K562 (cell line): ENCODE measurements at regions not wholly inside any gene's neighbourhood (a gene's known extent, or its start where the extent isn't known, plus 50 kb on each side); places are given as distances from the start of the nearest gene placed in this dataset.
A peak's percentile ranks its signal among the peaks of the same experiment; 100 is the strongest.

ENCODE experiments used
- ARID1B ChIP-seq: fragments of 450-650 bp; IDR thresholded peaks from 2 replicates; pipeline ENCODE4 v1.6.1; 2016; ENCODE audit warnings: antibody characterized with exemption, mild to moderate bottlenecking, inconsistent platforms
- CCNT2 ChIP-seq: IDR thresholded peaks from 2 replicates; pipeline ENCODE4 v1.6.1; 2011; ENCODE audit warnings: borderline replicate concordance, low read depth, mild to moderate bottlenecking, moderate library complexity, mixed read lengths, low read length; ENCODE audit not compliant: insufficient read length; ENCODE audit errors: extremely low read depth
- EHMT2 ChIP-seq: fragments of 450-650 bp; IDR thresholded peaks from 2 replicates; pipeline ENCODE4 v1.6.1; 2018; ENCODE audit warnings: antibody characterized with exemption
- ELF2 ChIP-seq: fragments of 250-450 bp; sonication (Bioruptor Pico); IDR thresholded peaks from 2 replicates; pipeline ENCODE4 v1.5.0; 2021; ENCODE audit warnings: mild to moderate bottlenecking
- ESRRB ChIP-seq: fragments of 250-450 bp; sonication (Bioruptor Pico); IDR thresholded peaks from 2 replicates; pipeline ENCODE4 v1.5.0; 2020; ENCODE audit warnings: mild to moderate bottlenecking, moderate library complexity, borderline replicate concordance
- HEY1 ChIP-seq: fragments of 250-450 bp; sonication (Bioruptor Pico); IDR thresholded peaks from 2 replicates; pipeline ENCODE4 v1.5.0; 2020; ENCODE audit warnings: mild to moderate bottlenecking, moderate library complexity, borderline replicate concordance
- MIER1 ChIP-seq: fragments of 450-650 bp; IDR thresholded peaks from 2 replicates; pipeline ENCODE4 v1.6.1; 2016; ENCODE audit warnings: antibody characterized with exemption, mild to moderate bottlenecking, low read depth
- MYC ChIP-seq, 2 experiments: fragments of 250-450 bp in 1 of 2; sonication (Bioruptor Pico) in 1 of 2; IDR thresholded peaks; 2 replicates each; pipeline versions ENCODE4 v1.5.1 to v1.6.1; 2012 to 2021; ENCODE audit warnings: low read depth in 2 of 2, borderline replicate concordance in 1 of 2, improper control_type of control experiment in 1 of 2, low read length in 1 of 2, mild to moderate bottlenecking in 1 of 2, moderate library complexity in 1 of 2
- NR2C1 ChIP-seq, 2 experiments: fragments of 450-650 bp; IDR thresholded peaks; 2 replicates each; pipeline ENCODE4 v1.6.1; 2017; ENCODE audit warnings: mild to moderate bottlenecking in 2 of 2, antibody characterized with exemption in 1 of 2, inconsistent platforms in 1 of 2, missing compliant biosample characterization in 1 of 2, missing genetic modification characterization in 1 of 2
- PRPF4 ChIP-seq: fragments of 200-400 bp; formaldehyde crosslinking; IDR thresholded peaks from one replicate; pipeline ENCODE4 v1.6.1; 2017; ENCODE audit warnings: low read length, low read depth, mild to moderate bottlenecking; ENCODE audit not compliant: insufficient read depth, poor library complexity, severe bottlenecking
- RHOXF2B ChIP-seq: fragments of 250-450 bp; sonication (Bioruptor Pico); conservative IDR thresholded peaks from 2 replicates; pipeline ENCODE4 v1.5.1; 2021
- SMAD2 ChIP-seq: fragments of 150-350 bp; IDR thresholded peaks from 2 replicates; pipeline ENCODE4 v1.6.1; 2014; ENCODE audit warnings: low read depth, mild to moderate bottlenecking, low read length
- YY1 ChIP-seq, 3 experiments: IDR thresholded peaks; 2 replicates each; pipeline ENCODE4 v1.6.1; 2011; ENCODE audit warnings: low read length in 2 of 3, mild to moderate bottlenecking in 2 of 3, moderate library complexity in 2 of 3, borderline replicate concordance in 1 of 3, control low read depth in 1 of 3, low read depth in 1 of 3; ENCODE audit not compliant: insufficient read depth in 3 of 3, insufficient replicate concordance in 2 of 3, control insufficient read depth in 1 of 3, insufficient read length in 1 of 3; ENCODE audit errors: extremely low read depth in 1 of 3
- ZNF12 ChIP-seq: sonication (generic); formaldehyde crosslinking; IDR thresholded peaks from 2 replicates; pipeline ENCODE4 v1.4.0; 2020; ENCODE audit warnings: mild to moderate bottlenecking, missing genetic modification reagents
- ZNF184 ChIP-seq: sonication (generic); formaldehyde crosslinking; IDR thresholded peaks from 2 replicates; pipeline ENCODE4 v1.5.0; 2020; ENCODE audit warnings: missing genetic modification reagents
- ZNF239 ChIP-seq: fragments of 250-450 bp; sonication (Bioruptor Pico); IDR thresholded peaks from 2 replicates; pipeline ENCODE4 v1.4.0; 2020; ENCODE audit warnings: mild to moderate bottlenecking
- ZNF311 ChIP-seq: fragments of 250-450 bp; sonication (Bioruptor Pico); IDR thresholded peaks from 2 replicates; pipeline ENCODE4 v1.4.0; 2020; ENCODE audit warnings: mild to moderate bottlenecking, moderate library complexity
- ZNF551 ChIP-seq: fragments of 250-450 bp; sonication (Bioruptor Pico); IDR thresholded peaks from 2 replicates; pipeline ENCODE4 v1.5.0; 2021; ENCODE audit warnings: mild to moderate bottlenecking, moderate library complexity
- ZNF707 ChIP-seq: fragments of 250-450 bp; sonication (Bioruptor Pico); conservative IDR thresholded peaks from 2 replicates; pipeline ENCODE4 v1.8.0; 2022; ENCODE audit warnings: inconsistent platforms, mild to moderate bottlenecking, moderate library complexity
- ZNF76 ChIP-seq: fragments of 250-450 bp; sonication (Bioruptor Pico); IDR thresholded peaks from 2 replicates; pipeline ENCODE4 v1.4.0; 2020; ENCODE audit warnings: mild to moderate bottlenecking, moderate library complexity, borderline replicate concordance
- TF ChIP-seq, protein P1 (sequence below): fragments of 450-650 bp; IDR thresholded peaks from 2 replicates; pipeline ENCODE4 v1.6.1; 2016; ENCODE audit warnings: low read depth, mild to moderate bottlenecking, moderate library complexity
- TF ChIP-seq, protein P2 (sequence below): fragments of 200-400 bp; formaldehyde crosslinking; IDR thresholded peaks from 2 replicates; pipeline ENCODE4 v1.6.1; 2017; ENCODE audit warnings: mild to moderate bottlenecking, low read depth, low read length, moderate library complexity
- TF ChIP-seq, protein P3 (sequence below): fragments of 250-450 bp; sonication (Bioruptor Pico); IDR thresholded peaks from 2 replicates; pipeline ENCODE4 v1.8.0; 2022; ENCODE audit warnings: moderate library complexity, mild to moderate bottlenecking, inconsistent platforms

DNA sequence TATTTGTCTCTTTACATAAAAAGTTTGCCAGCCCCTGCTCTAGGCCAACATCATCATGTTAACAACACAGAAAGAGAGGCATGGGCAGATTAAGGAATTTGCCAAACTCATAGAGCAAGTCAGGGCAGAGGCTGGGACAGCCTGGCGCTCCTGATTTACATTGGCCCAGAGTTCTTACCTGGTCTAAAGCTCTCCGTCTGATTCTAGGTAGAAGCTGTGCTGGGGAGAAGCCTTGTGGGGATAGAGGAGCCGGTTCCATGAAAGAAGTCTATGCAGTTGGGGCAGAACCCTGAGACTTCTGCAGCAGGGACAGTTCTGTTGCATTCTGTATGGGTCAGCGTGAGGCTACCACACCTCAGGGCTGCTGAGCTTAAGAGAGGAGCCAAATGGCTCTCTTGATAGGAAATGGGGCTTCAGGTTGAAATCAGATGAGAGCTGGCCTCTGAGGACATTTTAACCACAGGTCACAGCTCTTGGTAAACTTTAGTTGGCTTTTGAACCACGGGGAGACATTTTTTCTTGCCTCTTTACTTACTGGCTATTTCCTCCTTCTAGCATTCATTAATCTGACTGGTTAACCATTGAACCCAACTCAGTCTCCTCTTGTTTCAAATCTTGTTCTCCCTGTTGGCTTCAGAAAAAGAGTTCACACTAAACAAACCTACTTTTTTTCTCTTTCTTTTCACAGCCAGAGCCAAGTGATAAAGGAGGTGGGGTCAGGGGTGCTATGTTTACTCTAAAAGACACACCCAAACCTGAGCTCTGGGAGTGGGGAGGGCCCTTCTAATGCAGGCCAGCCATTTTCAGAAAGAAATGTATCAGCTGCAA, 250.7 kb downstream of the OPA1 start (continued):
- TF ChIP-seq YY1 (IDR thresholded peaks at IDR 0.05; ENCODE audit: borderline replicate concordance in 1 of 3, control insufficient read depth in 1 of 3, extremely low read depth in 1 of 3, insufficient read depth in 3 of 3, insufficient read length in 1 of 3, insufficient replicate concordance in 2 of 3, low read depth in 1 of 3, low read length in 2 of 3) (peak in 2 of 3 experiments; percentile 27 to 78), SMAD2 (no peak), CCNT2 (no peak), ZNF707 (CRISPR knock-in tag) (no peak), ZNF184 (CRISPR knock-in tag) (no peak), ELF2 (CRISPR knock-in tag) (0 out of 2 replicates have a peak, but pooled peaks have one; percentile 22), MIER1 (no peak), ZNF311 (CRISPR knock-in tag) (no peak), ZNF239 (CRISPR knock-in tag) (no peak), ESRRB (CRISPR knock-in tag) (no peak), MYC (IDR thresholded peaks at IDR 0.05; ENCODE audit: low read depth, low read length) (no peak), MYC (CRISPR knock-in tag; IDR thresholded peaks at IDR 0.05; ENCODE audit: borderline replicate concordance, low read depth) (no peak), ZNF551 (CRISPR knock-in tag) (no peak), ZNF12 (CRISPR knock-in tag) (no peak), ZNF76 (CRISPR knock-in tag) (no peak), ARID1B (peak; percentile 24; the same call in 1 of the 2 replicates), NR2C1 (IDR thresholded peaks at IDR 0.05) (no peak), NR2C1 (tag; IDR thresholded peaks at IDR 0.05) (0 out of 2 replicates have a peak, but pooled peaks have one; percentile 9), PRPF4 (no peak), HEY1 (CRISPR knock-in tag) (no peak), EHMT2 (no peak), RHOXF2B (no peak)
- TF ChIP-seq, protein P1, sequence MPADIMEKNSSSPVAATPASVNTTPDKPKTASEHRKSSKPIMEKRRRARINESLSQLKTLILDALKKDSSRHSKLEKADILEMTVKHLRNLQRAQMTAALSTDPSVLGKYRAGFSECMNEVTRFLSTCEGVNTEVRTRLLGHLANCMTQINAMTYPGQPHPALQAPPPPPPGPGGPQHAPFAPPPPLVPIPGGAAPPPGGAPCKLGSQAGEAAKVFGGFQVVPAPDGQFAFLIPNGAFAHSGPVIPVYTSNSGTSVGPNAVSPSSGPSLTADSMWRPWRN = no peak
- TF ChIP-seq, protein P2, sequence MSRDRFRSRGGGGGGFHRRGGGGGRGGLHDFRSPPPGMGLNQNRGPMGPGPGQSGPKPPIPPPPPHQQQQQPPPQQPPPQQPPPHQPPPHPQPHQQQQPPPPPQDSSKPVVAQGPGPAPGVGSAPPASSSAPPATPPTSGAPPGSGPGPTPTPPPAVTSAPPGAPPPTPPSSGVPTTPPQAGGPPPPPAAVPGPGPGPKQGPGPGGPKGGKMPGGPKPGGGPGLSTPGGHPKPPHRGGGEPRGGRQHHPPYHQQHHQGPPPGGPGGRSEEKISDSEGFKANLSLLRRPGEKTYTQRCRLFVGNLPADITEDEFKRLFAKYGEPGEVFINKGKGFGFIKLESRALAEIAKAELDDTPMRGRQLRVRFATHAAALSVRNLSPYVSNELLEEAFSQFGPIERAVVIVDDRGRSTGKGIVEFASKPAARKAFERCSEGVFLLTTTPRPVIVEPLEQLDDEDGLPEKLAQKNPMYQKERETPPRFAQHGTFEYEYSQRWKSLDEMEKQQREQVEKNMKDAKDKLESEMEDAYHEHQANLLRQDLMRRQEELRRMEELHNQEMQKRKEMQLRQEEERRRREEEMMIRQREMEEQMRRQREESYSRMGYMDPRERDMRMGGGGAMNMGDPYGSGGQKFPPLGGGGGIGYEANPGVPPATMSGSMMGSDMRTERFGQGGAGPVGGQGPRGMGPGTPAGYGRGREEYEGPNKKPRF = no peak
- TF ChIP-seq, protein P3, sequence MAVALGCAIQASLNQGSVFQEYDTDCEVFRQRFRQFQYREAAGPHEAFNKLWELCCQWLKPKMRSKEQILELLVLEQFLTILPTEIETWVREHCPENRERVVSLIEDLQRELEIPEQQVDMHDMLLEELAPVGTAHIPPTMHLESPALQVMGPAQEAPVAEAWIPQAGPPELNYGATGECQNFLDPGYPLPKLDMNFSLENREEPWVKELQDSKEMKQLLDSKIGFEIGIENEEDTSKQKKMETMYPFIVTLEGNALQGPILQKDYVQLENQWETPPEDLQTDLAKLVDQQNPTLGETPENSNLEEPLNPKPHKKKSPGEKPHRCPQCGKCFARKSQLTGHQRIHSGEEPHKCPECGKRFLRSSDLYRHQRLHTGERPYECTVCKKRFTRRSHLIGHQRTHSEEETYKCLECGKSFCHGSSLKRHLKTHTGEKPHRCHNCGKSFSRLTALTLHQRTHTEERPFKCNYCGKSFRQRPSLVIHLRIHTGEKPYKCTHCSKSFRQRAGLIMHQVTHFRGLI (CRISPR knock-in tag) = no peak
